GM12878 (cell line): ENCODE measurements at regions not wholly inside any gene's neighbourhood (a gene's known extent, or its start where the extent isn't known, plus 50 kb on each side); places are given as distances from the start of the nearest gene placed in this dataset.
A peak's percentile ranks its signal among the peaks of the same experiment; 100 is the strongest.

Experiments used
- ATAC-seq: fragments of 200-7000 bp; cut with Tn5 transposase; 3 replicates; pipeline ENCODE4 v1.9.1; 2020; ENCODE audit warnings: mild to moderate bottlenecking, moderate library complexity
- BruUV-seq: library from RNA; stranded (reverse); fragments of 400-500 nt; replicated peaks from 2 replicates; lab custom pipeline; 2021; lab: Mats Ljungman, UMichigan
- CTCF ChIA-PET: fragments of 300-600 bp; sonication (Branson Sonifier 250); formaldehyde crosslinking; extraction: SDS; loops from one replicate; lab custom pipeline; 2021; ENCODE audit warnings: inconsistent platforms; lab: Yijun Ruan, JAX
- POLR2A ChIA-PET: fragments of 350-600 bp; formaldehyde crosslinking; extraction: SDS; loops from one replicate; lab custom pipeline; 2021; ENCODE audit warnings: inconsistent platforms; lab: Charles Lee
- RAD21 ChIA-PET: fragments of 300-600 bp; sonication (Branson Sonifier 250); formaldehyde crosslinking; loops from one replicate; lab custom pipeline; 2023; ENCODE audit warnings: antibody characterized with exemption; ENCODE audit not compliant: unreplicated experiment; lab: Charles Lee
- SMC1A ChIA-PET: fragments of 300-600 bp; sonication (Branson Sonifier 250); formaldehyde crosslinking; loops from one replicate; lab custom pipeline; 2023; ENCODE audit not compliant: unreplicated experiment, uncharacterized antibody; lab: Charles Lee
- DNase-seq: peaks from one replicate; pipeline ENCODE4 v3.0.0-alpha.2; 2011; ENCODE audit warnings: low read depth, low spot score
- FAIRE-seq: peaks from 3 replicates; lab custom pipeline; 2011; peaks lifted over from hg19 to GRCh38; lab: Jason Lieb, UNC
- H2AFZ ChIP-seq: 2 replicates; pipeline ENCODE4 v1.6.0; 2011; ENCODE audit warnings: low read depth, low read length, control low read depth; ENCODE audit not compliant: control insufficient read depth
- H3K27ac ChIP-seq: 2 replicates; pipeline ENCODE4 v1.5.1; 2011; ENCODE audit warnings: control low read depth; ENCODE audit not compliant: control insufficient read depth, insufficient read depth
- H3K27me3 ChIP-seq, 2 experiments: replicated peaks in 1 of 2; 2 replicates each; pipeline versions ENCODE4 v1.6.0 to v1.6.1; 2011; ENCODE audit warnings: low read length in 1 of 2; ENCODE audit not compliant: control insufficient read depth in 2 of 2, insufficient read depth in 2 of 2
- H3K36me3 ChIP-seq, 2 experiments: 2 replicates each; pipeline ENCODE4 v1.5.1; 2011; ENCODE audit warnings: low read length in 1 of 2; ENCODE audit not compliant: control insufficient read depth in 2 of 2, insufficient read depth in 2 of 2
- H3K4me1 ChIP-seq: 2 replicates; pipeline ENCODE4 v1.6.1; 2011; ENCODE audit warnings: mild to moderate bottlenecking, low read length, moderate library complexity, mixed read lengths; ENCODE audit not compliant: control insufficient read depth, insufficient read depth
- H3K4me2 ChIP-seq: 2 replicates; pipeline ENCODE4 v1.6.0; 2011; ENCODE audit warnings: control low read depth; ENCODE audit not compliant: control insufficient read depth, insufficient read depth
- H3K4me3 ChIP-seq: fragments of 200-600 bp; sonication (generic); 2 replicates; pipeline ENCODE4 v1.5.1; 2016
- H3K79me2 ChIP-seq: 2 replicates; pipeline ENCODE4 v1.6.0; 2011; ENCODE audit warnings: low read length; ENCODE audit not compliant: control insufficient read depth, insufficient read depth
- H3K9ac ChIP-seq: 2 replicates; pipeline ENCODE4 v1.8.0; 2011; ENCODE audit warnings: low read length, control low read depth, mixed read lengths; ENCODE audit not compliant: control insufficient read depth, insufficient read depth
- H3K9me3 ChIP-seq: replicated peaks from 3 replicates; pipeline ENCODE4 v1.5.1; 2011; ENCODE audit warnings: mild to moderate bottlenecking, low read length; ENCODE audit not compliant: control insufficient read depth, insufficient read depth
- H4K20me1 ChIP-seq: 2 replicates; pipeline ENCODE4 v1.6.0; 2011; ENCODE audit not compliant: control insufficient read depth, insufficient read depth
- BACH1 ChIP-seq: fragments of 450-650 bp; IDR thresholded peaks from 2 replicates; pipeline ENCODE4 v1.6.1; 2017; ENCODE audit warnings: mild to moderate bottlenecking, borderline replicate concordance
- BMI1 ChIP-seq: fragments of 450-650 bp; IDR thresholded peaks from 2 replicates; pipeline ENCODE4 v1.6.1; 2016; ENCODE audit warnings: mild to moderate bottlenecking, moderate library complexity, borderline replicate concordance
- BRCA1 ChIP-seq: IDR thresholded peaks from 2 replicates; pipeline ENCODE4 v1.6.1; 2011; ENCODE audit warnings: low read depth, low read length, improper control_type of control experiment
- DPF2 ChIP-seq: fragments of 450-650 bp; IDR thresholded peaks from 2 replicates; pipeline ENCODE4 v1.6.1; 2017; ENCODE audit warnings: mild to moderate bottlenecking
- JUNB ChIP-seq: IDR thresholded peaks from 2 replicates; pipeline ENCODE4 v1.6.1; 2016; ENCODE audit warnings: antibody characterized with exemption, mild to moderate bottlenecking
- KDM1A ChIP-seq: fragments of 200-600 bp; sonication (generic); IDR thresholded peaks from 2 replicates; pipeline ENCODE4 v1.6.1; 2016; ENCODE audit warnings: borderline replicate concordance
- NBN ChIP-seq: fragments of 450-650 bp; IDR thresholded peaks from 2 replicates; pipeline ENCODE4 v1.6.1; 2016
- PAX5 ChIP-seq: IDR thresholded peaks from 2 replicates; pipeline ENCODE4 v1.6.1; 2011; ENCODE audit warnings: low read depth, low read length, borderline replicate concordance
- SREBF2 ChIP-seq: IDR thresholded peaks from 2 replicates; pipeline ENCODE4 v1.6.1; 2012; ENCODE audit warnings: mild to moderate bottlenecking, low read length
- USF2 ChIP-seq: IDR thresholded peaks from 2 replicates; pipeline ENCODE4 v1.6.1; 2011; ENCODE audit warnings: low read depth, low read length, improper control_type of control experiment, borderline replicate concordance
- WGBS: methylation state at CpG from one replicate; pipeline ENCODE4 v1.1.6; 2016; ENCODE audit warnings: low lambda C conversion rate; ENCODE audit not compliant: insufficient replicate concordance, insufficient coverage; ENCODE audit errors: missing lambda C conversion rate; 5-methylcytosine and 5-hydroxymethylcytosine counted together
- in situ Hi-C: fragments of 300-500 bp; cut with MboI; formaldehyde crosslinking; loops from 9 replicates; pipeline ENCODE4 v1.14.3; 2018; ENCODE audit warnings: mixed read lengths
- intact Hi-C: fragments of 100-400 bp; cut with micrococcal nuclease; formaldehyde crosslinking; loops from one replicate; pipeline ENCODE4 v1.14.2; 2022; ENCODE audit not compliant: unreplicated experiment
- TF ChIP-seq, protein P1 (sequence below): fragments of 450-650 bp; IDR thresholded peaks from 2 replicates; pipeline ENCODE4 v1.6.1; 2016; ENCODE audit warnings: mild to moderate bottlenecking

DNA sequence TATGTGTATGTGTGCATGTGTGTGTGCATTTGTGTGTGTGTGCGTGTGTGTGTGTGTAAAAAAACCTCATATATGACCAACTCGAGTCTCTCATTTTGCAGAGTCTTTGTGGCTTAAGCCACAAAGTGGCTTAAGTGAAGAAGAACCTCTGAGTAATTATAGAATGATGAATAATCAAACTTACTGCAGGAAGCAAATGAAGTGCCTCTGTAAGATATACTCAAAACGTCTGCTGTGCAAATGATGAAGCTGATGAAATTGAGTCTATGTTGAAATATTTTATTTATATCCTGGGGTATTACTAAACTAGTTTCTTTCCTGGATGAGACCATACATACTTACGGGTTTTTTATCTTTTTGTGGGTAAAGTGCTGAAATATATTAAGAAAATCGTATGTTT is 1198.7 kb downstream of the PCDH7 start:
- no peak for TF ChIP-seq NBN
- TF ChIP-seq BMI1 = no peak
- no peak for TF ChIP-seq KDM1A
- no peak for TF ChIP-seq BRCA1
- TF ChIP-seq DPF2 = no peak
- no peak for TF ChIP-seq JUNB
- TF ChIP-seq PAX5 = no peak
- no peak for TF ChIP-seq BACH1
- TF ChIP-seq USF2 = no peak
- H3K9ac ChIP-seq = no peak overlapping the region
- H3K79me2 ChIP-seq = no peaks in the 10 kb centered on the region
- FAIRE-seq = no peak
- DNase-seq = no peak
- H3K4me2 ChIP-seq = no peak overlapping the region
- ChIA-PET CTCF (no interaction called here), RAD21 (no interaction called here), SMC1A (no interaction called here), POLR2A (no interaction called here)
- WGBS = 7% methylated on average over 5 of the region's 5 CpGs
- ATAC-seq = no peak
- no peaks in the 10 kb centered on the region for H3K4me1 ChIP-seq
- H3K36me3 ChIP-seq = no peaks in the 10 kb centered on the region
- H2AFZ ChIP-seq = no peak overlapping the region
- intact Hi-C loops = no loop called here
- H3K27ac ChIP-seq = no peak overlapping the region
- in situ Hi-C loops = no loop called here
- H3K9me3 ChIP-seq = no peaks in the 10 kb centered on the region
- no peaks in the 10 kb centered on the region for H3K27me3 ChIP-seq
- H4K20me1 ChIP-seq = no peaks in the 10 kb centered on the region
- no TSS peak for BruUV-seq
- no peak overlapping the region for H3K4me3 ChIP-seq

GRCh38 chr4:31923634-31924033 is 1203.5 kb downstream of the PCDH7 start:
- Histone ChIP-seq H3K9ac (no peak overlapping the region), H3K4me3 (no peak overlapping the region), H3K4me2 (no peak overlapping the region), H3K27ac (no peak overlapping the region), H3K27me3 (no peaks in the 10 kb centered on the region), H3K9me3 (no peaks in the 10 kb centered on the region), H3K4me1 (no peaks in the 10 kb centered on the region), H2AFZ (no peak overlapping the region), H3K79me2 (no peaks in the 10 kb centered on the region), H3K36me3 (no peaks in the 10 kb centered on the region), H4K20me1 (no peaks in the 10 kb centered on the region)
- CTCF ChIA-PET = no interaction called here
- FAIRE-seq (no peak), DNase-seq (no peak), ATAC-seq (peak; percentile 20; the same call in 2 of the 3 replicates)
- intact Hi-C loops = no loop called here
- WGBS = 3% methylated on average over 3 of the region's 4 CpGs
- POLR2A ChIA-PET = no interaction called here
- SMC1A ChIA-PET = no interaction called here
- no TSS peak for BruUV-seq
- RAD21 ChIA-PET = no interaction called here
- in situ Hi-C loops = no loop called here
- no peak for TF ChIP-seq SREBF2
- TF ChIP-seq, protein P1, sequence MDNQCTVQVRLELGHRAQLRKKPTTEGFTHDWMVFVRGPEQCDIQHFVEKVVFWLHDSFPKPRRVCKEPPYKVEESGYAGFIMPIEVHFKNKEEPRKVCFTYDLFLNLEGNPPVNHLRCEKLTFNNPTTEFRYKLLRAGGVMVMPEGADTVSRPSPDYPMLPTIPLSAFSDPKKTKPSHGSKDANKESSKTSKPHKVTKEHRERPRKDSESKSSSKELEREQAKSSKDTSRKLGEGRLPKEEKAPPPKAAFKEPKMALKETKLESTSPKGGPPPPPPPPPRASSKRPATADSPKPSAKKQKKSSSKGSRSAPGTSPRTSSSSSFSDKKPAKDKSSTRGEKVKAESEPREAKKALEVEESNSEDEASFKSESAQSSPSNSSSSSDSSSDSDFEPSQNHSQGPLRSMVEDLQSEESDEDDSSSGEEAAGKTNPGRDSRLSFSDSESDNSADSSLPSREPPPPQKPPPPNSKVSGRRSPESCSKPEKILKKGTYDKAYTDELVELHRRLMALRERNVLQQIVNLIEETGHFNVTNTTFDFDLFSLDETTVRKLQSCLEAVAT = no peak
